Fibroblast of skin of left biceps (primary cell): ENCODE measurements at regions not wholly inside any gene's neighbourhood (a gene's known extent, or its start where the extent isn't known, plus 50 kb on each side); places are given as distances from the start of the nearest gene placed in this dataset.

Experiments used
- DNase-seq, 2 experiments: peaks; one replicate each; pipeline ENCODE4 v3.0.0-alpha.2; 2013; ENCODE audit warnings: low read depth in 2 of 2

- no peak for DNase-seq
These were observed 112.4 kb upstream of the STT3B start for GRCh38 chr3:31420311-31420710.

- DNase-seq = no peak
These were observed 111.2 kb upstream of the STT3B start for GRCh38 chr3:31421314-31422048.

- DNase-seq = no peak
These were observed 110.5 kb upstream of the STT3B start for GRCh38 chr3:31422237-31422636.

- DNase-seq = no peak
These were observed 109.2 kb upstream of the STT3B start for GRCh38 chr3:31423482-31423881.

GRCh38 chr3:31425401-31425800 is 107.3 kb upstream of the STT3B start:
- no peak for DNase-seq

GRCh38 chr3:31427623-31428022 is 105.1 kb upstream of the STT3B start:
- no peak for DNase-seq

GRCh38 chr3:31431321-31431720 is 101.4 kb upstream of the STT3B start:
- no peak for DNase-seq

GRCh38 chr3:31432897-31433678 is 99.6 kb upstream of the STT3B start:
- no peak for DNase-seq

GRCh38 chr3:31433679-31433992 is 99.1 kb upstream of the STT3B start:
- no peak for DNase-seq

GRCh38 chr3:31434819-31435218 is 97.9 kb upstream of the STT3B start:
- DNase-seq = no peak

- no peak for DNase-seq
These were observed 95.9 kb upstream of the STT3B start for GRCh38 chr3:31436830-31437229.

GRCh38 chr3:31438742-31439141 is 94.0 kb upstream of the STT3B start:
- no peak for DNase-seq

GRCh38 chr3:31439890-31440750 is 92.6 kb upstream of the STT3B start:
- DNase-seq = no peak

- no peak for DNase-seq
These were observed 91.8 kb upstream of the STT3B start for GRCh38 chr3:31440878-31441277.

- DNase-seq = no peak
These were observed 90.0 kb upstream of the STT3B start for GRCh38 chr3:31442755-31443154.

- DNase-seq = no peak
These were observed 88.2 kb upstream of the STT3B start for GRCh38 chr3:31444220-31445142.

- DNase-seq = no peak
These were observed 87.0 kb upstream of the STT3B start for GRCh38 chr3:31445701-31446100.

GRCh38 chr3:31448035-31448881 is 84.5 kb upstream of the STT3B start:
- no peak for DNase-seq

- DNase-seq = no peak
These were observed 83.9 kb upstream of the STT3B start for GRCh38 chr3:31448882-31449243.

GRCh38 chr3:31449318-31449717 is 83.4 kb upstream of the STT3B start:
- DNase-seq = no peak

GRCh38 chr3:31450345-31450744 is 82.4 kb upstream of the STT3B start:
- DNase-seq = no peak
